Activated naive CD8-positive, alpha-beta T cell treated with anti-CD3 and anti-CD28 coated beads, Interleukin-2, amount 50 U/mL, for 24 hours (primary cell): ENCODE measurements at regions not wholly inside any gene's neighbourhood (a gene's known extent, or its start where the extent isn't known, plus 50 kb on each side); places are given as distances from the start of the nearest gene placed in this dataset.

Experiments
- ATAC-seq: fragments of 150-1000 bp; cut with Tn5 transposase; one replicate; pipeline ENCODE4 v1.10.0; 2021
- DNase-seq: peaks from one replicate; pipeline ENCODE4 v3.0.0; 2021
- H3K27ac Mint-ChIP-seq: one replicate; pipeline ENCODE4 v1.8.0; 2021; ENCODE audit warnings: mild to moderate bottlenecking, mixed read lengths
- H3K27me3 Mint-ChIP-seq: one replicate; pipeline ENCODE4 v1.8.0; 2021; ENCODE audit warnings: mixed read lengths
- H3K36me3 Mint-ChIP-seq: one replicate; pipeline ENCODE4 v1.8.0; 2021; ENCODE audit warnings: low read depth, mixed read lengths
- H3K4me1 Mint-ChIP-seq: one replicate; pipeline ENCODE4 v1.8.0; 2021; ENCODE audit warnings: mixed read lengths
- H3K4me3 Mint-ChIP-seq: one replicate; pipeline ENCODE4 v1.8.0; 2021; ENCODE audit warnings: mild to moderate bottlenecking, moderate library complexity, mixed read lengths
- H3K9me3 Mint-ChIP-seq: one replicate; pipeline ENCODE4 v1.8.0; 2021; ENCODE audit warnings: mixed read lengths

DNA sequence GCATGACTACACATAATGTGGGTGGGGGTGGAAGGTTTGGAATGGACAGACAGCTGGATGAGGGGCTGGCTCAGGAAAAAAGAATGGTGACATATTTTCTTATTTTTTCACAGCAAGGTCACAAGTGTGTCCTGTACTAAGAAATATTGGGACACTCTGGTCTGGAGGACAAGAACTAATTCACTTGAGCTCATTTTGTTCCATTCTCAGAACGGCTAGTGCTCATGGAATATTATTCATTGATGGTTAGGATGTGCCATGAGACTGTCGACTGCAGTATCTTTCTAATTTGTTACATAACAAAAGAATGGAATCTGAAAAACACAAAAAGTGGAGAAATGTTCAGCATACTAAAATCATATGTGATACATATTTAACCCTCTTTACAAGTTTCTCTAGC, 149.5 kb downstream of the BMP4 start:
- no peak for DNase-seq
- H3K27me3 Mint-ChIP-seq: no peaks in the 10 kb centered on the region
- no peak overlapping the region for H3K4me3 Mint-ChIP-seq

DNA sequence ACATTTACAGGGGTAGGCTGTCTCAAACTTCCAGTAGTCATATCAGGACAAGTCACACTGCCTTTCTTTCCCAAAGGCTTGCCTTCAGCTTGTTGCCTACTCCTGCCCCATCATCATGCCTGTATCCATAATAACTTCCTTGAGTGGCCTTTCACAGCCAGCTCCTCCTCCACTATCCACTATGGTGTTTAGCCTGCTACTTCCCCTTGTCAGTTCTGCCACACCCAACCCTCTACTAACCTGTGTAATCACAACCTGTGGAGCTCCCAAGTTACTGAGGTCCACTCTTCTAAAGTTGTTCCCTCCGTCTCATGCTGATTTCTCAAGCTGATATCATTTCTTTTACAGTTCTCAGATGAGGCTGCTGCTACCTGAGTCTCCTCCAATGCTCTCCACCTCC, 159.9 kb downstream of the BMP4 start:
- Mint-ChIP-seq H3K4me1 (no peaks in the 10 kb centered on the region), H3K27me3 (peaks cover 2% of the 10 kb centered on the region), H3K27ac (no peak overlapping the region), H3K36me3 (no peaks in the 10 kb centered on the region), H3K4me3 (no peak overlapping the region), H3K9me3 (peaks cover 10% of the 10 kb centered on the region)
- ATAC-seq (no peak), DNase-seq (no peak)

More for the DNA sequence above, 149.5 kb downstream of the BMP4 start:
- Mint-ChIP-seq H3K4me1 (no peaks in the 10 kb centered on the region), H3K36me3 (no peaks in the 10 kb centered on the region), H3K27ac (no peak overlapping the region), H3K9me3 (peaks cover 6% of the 10 kb centered on the region)
- no peak for ATAC-seq

DNA sequence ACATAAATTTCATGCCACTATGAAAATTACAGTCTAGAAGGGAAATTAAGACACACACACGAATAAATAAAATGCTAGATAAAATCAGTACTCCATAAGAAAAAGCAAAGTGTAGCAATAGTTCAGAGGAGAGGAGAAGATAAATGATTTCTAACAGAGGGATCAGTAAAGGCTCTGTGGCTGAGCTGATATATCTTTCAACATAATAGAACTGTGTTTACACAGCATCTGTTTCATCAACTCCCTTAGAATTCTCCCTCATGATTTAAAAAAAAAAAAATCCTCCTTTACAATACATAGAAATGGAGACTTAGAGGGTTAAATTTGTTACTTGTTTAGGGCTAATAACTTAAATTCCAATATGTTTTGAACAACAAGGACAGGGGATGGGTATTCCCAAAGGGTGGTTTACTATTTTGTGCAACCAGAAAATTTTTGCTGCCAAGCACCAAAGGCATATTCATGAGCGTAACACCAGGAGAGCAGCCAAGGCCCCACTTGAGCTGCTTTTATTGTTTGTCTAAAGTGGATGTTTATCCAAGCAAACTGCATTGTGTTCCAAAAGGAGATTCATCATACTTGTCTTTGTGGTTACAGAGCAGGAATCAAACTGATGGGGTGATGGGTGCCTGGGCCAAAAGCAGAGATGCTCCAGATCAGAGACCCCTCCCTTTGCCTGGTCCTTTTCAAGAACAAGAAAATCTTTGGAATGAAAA, 162.7 kb downstream of the BMP4 start:
- no peak for DNase-seq
- no peaks in the 10 kb centered on the region for H3K36me3 Mint-ChIP-seq
- no peak overlapping the region for H3K4me3 Mint-ChIP-seq
- no peaks in the 10 kb centered on the region for H3K9me3 Mint-ChIP-seq
- no peak overlapping the region for H3K27ac Mint-ChIP-seq
- no peak for ATAC-seq
- no peaks in the 10 kb centered on the region for H3K27me3 Mint-ChIP-seq
- no peaks in the 10 kb centered on the region for H3K4me1 Mint-ChIP-seq

DNA sequence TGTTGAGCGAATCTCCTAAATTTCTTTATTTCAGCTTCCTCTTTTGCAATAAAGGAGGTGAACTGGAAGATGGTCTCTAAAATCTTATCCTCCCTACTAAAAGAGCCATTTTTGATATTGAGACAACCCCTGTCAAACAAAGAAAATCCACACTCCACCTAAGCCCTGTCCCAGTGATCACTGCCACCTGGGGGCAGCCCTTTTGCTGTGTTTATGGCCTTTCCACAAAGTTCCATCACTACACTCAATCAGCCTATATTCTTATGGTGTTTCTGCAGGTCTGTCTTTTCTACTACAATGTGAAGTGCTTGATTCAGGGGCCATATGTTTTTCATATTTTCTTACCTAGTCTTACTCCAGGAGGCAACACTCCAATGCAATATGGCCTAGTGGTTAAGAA, 163.7 kb downstream of the BMP4 start:
- Mint-ChIP-seq H3K4me3 (no peak overlapping the region), H3K36me3 (no peaks in the 10 kb centered on the region), H3K27ac (no peak overlapping the region), H3K27me3 (no peaks in the 10 kb centered on the region), H3K4me1 (no peaks in the 10 kb centered on the region), H3K9me3 (no peaks in the 10 kb centered on the region)
- ATAC-seq (no peak), DNase-seq (no peak)

DNA sequence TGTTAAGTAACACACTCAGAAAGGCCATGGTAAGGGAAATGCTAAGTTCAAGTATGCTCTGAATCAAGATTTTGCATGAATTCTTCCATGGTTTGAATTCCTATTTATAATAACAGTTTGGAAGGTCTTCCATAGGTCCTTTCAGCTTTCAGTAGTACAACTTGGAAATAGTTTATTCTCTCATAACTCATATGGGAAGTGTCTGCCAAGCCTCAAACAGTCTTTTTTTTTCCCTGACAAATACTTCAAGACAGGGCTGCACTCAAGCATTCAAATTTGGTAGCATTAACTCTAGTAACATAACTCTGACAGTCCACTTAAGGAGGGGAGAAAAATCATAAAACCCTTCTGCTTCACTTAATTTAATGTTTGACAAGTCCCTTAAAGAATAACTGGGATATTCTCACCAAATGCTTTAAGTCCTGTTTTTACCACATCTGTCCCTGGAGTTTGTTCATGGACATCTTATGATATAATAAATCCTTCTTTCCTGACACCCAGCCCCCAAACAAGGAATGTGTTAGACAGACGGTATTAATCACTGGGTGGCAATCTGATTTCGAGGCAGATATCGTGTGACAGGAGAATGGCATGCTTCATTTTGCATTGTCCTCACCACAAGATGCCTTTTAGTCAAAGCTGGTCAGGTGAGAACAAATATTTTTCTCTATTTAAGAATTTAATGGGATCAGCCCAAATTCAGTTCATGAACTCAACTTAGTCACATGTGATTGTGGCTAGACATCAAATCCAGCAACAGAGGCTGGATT, 165.7 kb downstream of the BMP4 start:
- H3K4me3 Mint-ChIP-seq: no peak overlapping the region
- DNase-seq (no peak), ATAC-seq (no peak)
- H3K36me3 Mint-ChIP-seq: no peaks in the 10 kb centered on the region
- H3K9me3 Mint-ChIP-seq: no peaks in the 10 kb centered on the region
- H3K27ac Mint-ChIP-seq: no peak overlapping the region
- H3K27me3 Mint-ChIP-seq: no peaks in the 10 kb centered on the region
- H3K4me1 Mint-ChIP-seq: no peaks in the 10 kb centered on the region

DNA sequence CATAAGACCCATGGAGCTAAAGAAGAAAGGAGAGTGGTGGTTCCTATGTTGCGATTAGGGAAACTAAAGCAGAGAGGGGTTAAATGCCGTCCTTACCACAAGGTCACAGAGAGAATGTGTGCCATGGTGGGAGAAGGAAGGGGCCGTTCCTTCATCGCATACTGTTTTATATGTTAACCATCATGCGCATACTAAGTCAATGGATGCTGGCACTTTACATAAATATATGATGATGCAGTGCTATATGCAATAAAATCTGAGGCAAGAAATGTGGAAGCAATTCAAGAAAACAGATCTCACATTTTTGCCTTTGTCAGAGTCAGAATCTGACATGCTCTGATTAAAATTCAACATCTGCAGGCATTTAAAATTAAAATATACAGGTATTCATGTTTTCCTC, 168.1 kb downstream of the BMP4 start:
- Mint-ChIP-seq H3K9me3 (peaks cover 6% of the 10 kb centered on the region), H3K4me1 (no peaks in the 10 kb centered on the region), H3K36me3 (no peaks in the 10 kb centered on the region), H3K27ac (no peak overlapping the region), H3K4me3 (no peak overlapping the region), H3K27me3 (no peaks in the 10 kb centered on the region)
- ATAC-seq: no peak
- DNase-seq: no peak

DNA sequence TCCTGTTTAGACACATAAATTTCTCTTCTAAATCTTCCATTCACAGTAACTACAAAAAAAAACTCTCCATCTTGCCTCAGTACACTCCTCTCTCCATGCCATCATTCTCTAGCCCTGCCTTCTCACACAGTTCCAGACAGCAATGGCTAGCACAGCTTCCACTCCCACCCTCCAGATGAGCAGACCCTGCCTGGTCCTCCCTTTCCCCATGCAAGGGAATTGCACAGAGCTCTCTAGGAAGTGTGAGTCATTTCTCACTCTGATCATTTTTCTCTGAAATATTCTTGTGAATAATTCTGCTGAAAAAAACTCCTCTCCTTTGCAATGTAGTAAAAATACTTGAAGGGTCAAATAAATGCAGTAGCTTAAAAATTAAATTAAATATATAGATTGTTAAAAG, 170.6 kb downstream of the BMP4 start:
- ATAC-seq (no peak), DNase-seq (no peak)
- Mint-ChIP-seq H3K4me3 (no peak overlapping the region), H3K4me1 (no peaks in the 10 kb centered on the region), H3K9me3 (peaks cover 6% of the 10 kb centered on the region), H3K27ac (no peak overlapping the region), H3K36me3 (no peaks in the 10 kb centered on the region), H3K27me3 (no peaks in the 10 kb centered on the region)

DNA sequence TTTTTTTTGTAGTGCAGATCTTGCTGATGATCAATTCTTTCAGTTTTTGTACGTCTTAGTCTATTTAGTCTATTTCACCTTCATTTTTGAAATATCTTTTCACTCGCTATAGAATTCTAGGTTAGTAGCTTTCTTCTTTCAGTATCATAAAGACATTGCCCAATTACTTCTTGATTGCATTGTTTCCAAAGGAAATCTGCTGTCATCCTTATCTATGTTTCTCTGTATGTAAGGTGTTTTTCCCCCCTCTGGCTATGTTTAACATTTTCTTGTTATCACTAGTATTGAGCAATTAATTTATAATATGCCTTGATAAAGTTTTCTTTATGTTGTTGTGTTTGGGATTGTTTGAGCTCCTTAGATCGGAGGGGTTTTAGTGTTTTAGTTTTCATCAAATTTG, 171.9 kb downstream of the BMP4 start:
- Mint-ChIP-seq H3K36me3 (no peaks in the 10 kb centered on the region), H3K4me1 (no peaks in the 10 kb centered on the region), H3K27me3 (no peaks in the 10 kb centered on the region), H3K4me3 (no peak overlapping the region), H3K27ac (no peak overlapping the region), H3K9me3 (peaks cover 6% of the 10 kb centered on the region)
- no peak for DNase-seq
- ATAC-seq: no peak

DNA sequence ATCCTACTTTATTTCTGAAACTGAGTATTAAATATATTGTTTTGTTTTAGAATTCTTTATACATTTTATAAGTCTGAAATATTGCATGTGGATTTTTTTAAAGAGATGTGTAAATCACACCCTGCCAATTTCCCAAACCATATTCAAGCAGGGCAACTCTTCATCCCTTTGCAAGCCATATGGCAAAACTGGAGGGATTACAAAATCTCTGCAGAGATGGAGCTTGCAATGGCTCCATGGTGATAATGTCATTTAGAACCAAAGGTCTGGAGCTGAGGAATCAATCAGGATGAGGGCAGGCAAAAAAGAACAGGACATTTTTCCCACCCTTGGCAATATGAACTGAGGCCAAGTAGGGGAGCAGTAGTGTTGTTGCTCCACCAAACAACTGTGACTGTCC, 173.4 kb downstream of the BMP4 start:
- no peak overlapping the region for H3K4me3 Mint-ChIP-seq
- H3K27me3 Mint-ChIP-seq: no peaks in the 10 kb centered on the region
- ATAC-seq (no peak), DNase-seq (no peak)
- H3K9me3 Mint-ChIP-seq: peaks cover 6% of the 10 kb centered on the region
- H3K27ac Mint-ChIP-seq: no peak overlapping the region
- no peaks in the 10 kb centered on the region for H3K36me3 Mint-ChIP-seq
- no peaks in the 10 kb centered on the region for H3K4me1 Mint-ChIP-seq

DNA sequence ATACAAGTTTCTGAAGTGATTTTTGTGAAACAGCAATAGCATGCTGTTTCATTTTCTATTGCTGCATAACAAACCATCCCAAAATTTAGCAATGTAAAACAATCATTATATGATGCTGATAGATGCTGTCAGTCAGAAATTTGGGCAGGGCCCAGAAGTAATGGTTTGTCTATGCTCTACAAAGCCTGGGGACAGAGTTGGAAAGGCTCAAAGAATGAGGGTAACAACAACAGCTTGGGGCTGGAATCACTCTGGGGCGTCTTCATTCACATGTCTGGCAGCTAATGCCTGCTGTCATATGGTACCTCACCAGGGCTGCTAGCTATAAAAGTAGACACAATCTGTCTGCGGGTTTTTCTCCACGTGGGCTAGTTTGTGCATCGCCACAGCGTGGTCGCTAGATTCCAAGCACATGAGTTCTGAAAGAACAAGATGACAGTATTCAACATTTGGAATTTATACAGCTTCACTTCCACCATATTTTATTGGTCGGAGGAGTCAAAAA, 176.5 kb downstream of the BMP4 start:
- H3K4me3 Mint-ChIP-seq: no peak overlapping the region
- H3K27ac Mint-ChIP-seq: no peak overlapping the region
- H3K36me3 Mint-ChIP-seq: no peaks in the 10 kb centered on the region
- H3K27me3 Mint-ChIP-seq: no peaks in the 10 kb centered on the region
- H3K4me1 Mint-ChIP-seq: no peaks in the 10 kb centered on the region
- ATAC-seq (no peak), DNase-seq (no peak)
- H3K9me3 Mint-ChIP-seq: peaks cover 6% of the 10 kb centered on the region

DNA sequence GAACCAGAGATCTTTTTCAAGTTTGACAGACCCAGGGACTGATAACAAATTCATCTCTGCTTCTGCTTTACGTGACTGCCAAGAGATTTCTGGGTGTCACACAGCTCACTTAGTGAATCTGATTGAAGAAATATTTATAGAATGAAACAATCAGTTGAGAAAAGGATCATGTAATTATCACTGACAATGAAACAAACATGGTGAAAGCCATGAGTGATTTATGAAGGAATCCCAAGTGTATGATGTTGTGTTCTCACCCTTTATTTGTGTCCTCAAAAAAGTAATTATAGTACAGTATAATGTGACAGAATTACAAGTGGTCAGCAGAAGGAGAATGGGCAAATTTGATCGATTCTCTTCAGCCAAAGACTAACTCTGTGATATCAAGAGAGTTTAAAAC, 177.3 kb downstream of the BMP4 start:
- H3K4me1 Mint-ChIP-seq: no peaks in the 10 kb centered on the region
- no peak overlapping the region for H3K27ac Mint-ChIP-seq
- no peak for ATAC-seq
- no peak for DNase-seq
- no peak overlapping the region for H3K4me3 Mint-ChIP-seq
- H3K36me3 Mint-ChIP-seq: no peaks in the 10 kb centered on the region
- peaks cover 3% of the 10 kb centered on the region for H3K9me3 Mint-ChIP-seq
- no peaks in the 10 kb centered on the region for H3K27me3 Mint-ChIP-seq

DNA sequence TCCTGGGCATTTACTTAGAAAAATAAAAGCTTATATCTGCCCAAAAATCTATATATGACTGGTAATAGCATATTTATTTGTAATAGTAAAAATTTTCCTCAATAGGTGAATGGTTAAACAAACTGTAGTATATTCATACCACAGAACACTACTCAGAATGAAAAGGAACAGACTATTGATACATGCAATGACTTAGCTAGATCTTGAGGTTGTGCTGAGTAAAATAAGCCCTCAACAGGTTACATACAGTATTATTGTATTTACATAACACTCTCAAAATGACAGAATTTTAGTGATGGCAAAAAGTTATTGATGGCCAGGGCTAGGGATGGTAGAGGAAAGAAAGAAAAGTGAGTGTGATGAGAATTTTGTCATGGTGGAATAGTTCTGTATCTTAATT, 178.4 kb downstream of the BMP4 start:
- ATAC-seq (no peak), DNase-seq (no peak)
- Mint-ChIP-seq H3K27ac (no peak overlapping the region), H3K4me1 (no peaks in the 10 kb centered on the region), H3K9me3 (no peaks in the 10 kb centered on the region), H3K27me3 (no peaks in the 10 kb centered on the region), H3K4me3 (no peak overlapping the region), H3K36me3 (no peaks in the 10 kb centered on the region)

DNA sequence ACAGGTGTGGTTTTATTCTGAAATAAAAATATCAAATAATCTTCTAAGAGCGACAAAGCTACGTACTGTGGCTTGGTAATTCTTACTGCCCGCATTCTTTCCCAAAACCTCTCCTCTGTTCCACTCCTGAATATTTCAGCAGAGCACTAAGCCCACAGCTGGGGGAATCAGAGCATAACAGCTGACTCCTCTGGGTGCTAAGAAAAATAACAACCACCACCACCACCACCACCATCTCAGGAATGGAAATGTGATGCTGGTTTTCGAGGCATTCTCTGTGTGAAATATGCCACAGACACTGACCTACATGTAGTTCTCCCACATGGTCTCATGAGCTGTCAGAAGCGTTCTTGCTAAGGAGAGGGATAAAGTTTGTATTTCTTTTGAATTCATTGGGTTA, 183.7 kb downstream of the BMP4 start:
- Mint-ChIP-seq H3K36me3 (no peaks in the 10 kb centered on the region), H3K4me3 (no peak overlapping the region), H3K27ac (no peak overlapping the region), H3K4me1 (no peaks in the 10 kb centered on the region), H3K27me3 (no peaks in the 10 kb centered on the region), H3K9me3 (peaks cover 4% of the 10 kb centered on the region)
- DNase-seq: no peak
- ATAC-seq: no peak

DNA sequence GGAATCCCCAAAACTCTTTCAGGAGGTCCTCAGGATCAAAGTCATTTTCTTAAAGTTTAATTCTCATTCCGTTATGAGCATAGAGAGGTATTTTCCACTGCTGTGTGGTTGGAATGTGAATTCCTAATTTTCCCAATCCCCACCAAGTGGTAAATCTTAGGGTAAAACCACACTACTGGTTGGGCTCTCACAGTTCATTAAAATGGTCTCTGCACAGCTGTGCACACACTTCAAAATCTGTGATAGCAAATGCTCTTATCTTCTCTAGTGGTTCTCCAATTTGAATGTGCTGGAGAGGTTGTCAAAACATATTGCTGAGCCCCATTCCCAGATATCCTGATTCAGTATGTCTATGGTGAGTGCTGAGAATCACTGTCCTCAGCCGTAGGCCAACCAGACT, 189.1 kb downstream of the BMP4 start:
- Mint-ChIP-seq H3K9me3 (peaks cover 4% of the 10 kb centered on the region), H3K4me3 (no peak overlapping the region), H3K4me1 (no peaks in the 10 kb centered on the region), H3K36me3 (no peaks in the 10 kb centered on the region), H3K27ac (no peak overlapping the region), H3K27me3 (no peaks in the 10 kb centered on the region)
- DNase-seq (no peak), ATAC-seq (no peak)

DNA sequence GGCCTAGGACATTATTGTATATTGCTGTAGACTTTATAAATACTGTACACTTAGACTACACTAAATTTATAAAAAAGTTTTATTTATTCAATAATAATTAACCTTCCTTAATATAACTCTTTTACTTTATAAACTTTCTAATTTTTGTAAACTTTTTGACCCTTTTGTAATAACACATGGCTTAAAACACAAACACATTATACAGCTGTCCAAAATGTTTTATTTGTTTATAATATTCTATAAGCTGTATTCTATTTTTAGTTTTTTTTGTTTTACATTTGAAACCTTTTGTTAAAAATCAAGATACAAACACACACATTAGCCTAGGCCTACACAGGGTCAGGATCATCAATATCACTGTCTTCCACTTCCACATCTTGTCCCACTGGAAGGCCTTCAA, 190.0 kb downstream of the BMP4 start:
- no peak for ATAC-seq
- Mint-ChIP-seq H3K4me1 (no peaks in the 10 kb centered on the region), H3K27ac (no peak overlapping the region), H3K36me3 (no peaks in the 10 kb centered on the region), H3K27me3 (no peaks in the 10 kb centered on the region), H3K4me3 (no peak overlapping the region), H3K9me3 (peaks cover 4% of the 10 kb centered on the region)
- DNase-seq: no peak
